HEK293 (cell line): ENCODE measurements at regions not wholly inside any gene's neighbourhood (a gene's known extent, or its start where the extent isn't known, plus 50 kb on each side); places are given as distances from the start of the nearest gene placed in this dataset.

Experiments used
- CTCF ChIA-PET: fragments of 350-600 bp; formaldehyde crosslinking; extraction: SDS; loops from one replicate; lab custom pipeline; 2021; ENCODE audit warnings: antibody characterized with exemption; lab: Yijun Ruan, JAX
- POLR2A ChIA-PET: fragments of 300-600 bp; formaldehyde crosslinking; extraction: SDS; loops from one replicate; lab custom pipeline; 2020; ENCODE audit warnings: antibody characterized with exemption, inconsistent platforms; lab: Yijun Ruan, JAX
- H3K27ac ChIP-seq: fragments of 200-500 bp; sonication (Bioruptor generic); 2 replicates; pipeline ENCODE4 v1.5.1; 2014; ENCODE audit warnings: low read depth, low read length, control low read depth, inconsistent platforms; ENCODE audit errors: extremely low read depth
- H3K36me3 ChIP-seq, 2 experiments: fragments of 200-500 bp in 1 of 2; sonication (Bioruptor generic) in 1 of 2; 1 replicate in 1 of 2; 2 replicates in 1 of 2; pipeline ENCODE4 v1.5.1; 2014 to 2017; ENCODE audit warnings: inconsistent platforms in 2 of 2, low read length in 2 of 2; ENCODE audit not compliant: control insufficient read depth in 2 of 2, insufficient read depth in 1 of 2
- H3K4me1 ChIP-seq: fragments of 200-500 bp; sonication (Bioruptor generic); 2 replicates; pipeline ENCODE4 v1.5.1; 2014; ENCODE audit warnings: mild to moderate bottlenecking, low read length, inconsistent platforms; ENCODE audit not compliant: control insufficient read depth, insufficient read depth
- H3K4me3 ChIP-seq: 2 replicates; pipeline ENCODE4 v1.5.1; 2011; ENCODE audit warnings: low read depth, mild to moderate bottlenecking, control low read depth, low read length, moderate library complexity
- H3K9me3 ChIP-seq: fragments of 200-500 bp; sonication (Bioruptor generic); 2 replicates; pipeline ENCODE4 v1.5.1; 2014; ENCODE audit warnings: low read depth, low read length, inconsistent platforms; ENCODE audit not compliant: control insufficient read depth, insufficient read depth
- BCL11B ChIP-seq: fragments of 450-650 bp; formaldehyde crosslinking; IDR thresholded peaks from 2 replicates; pipeline ENCODE4 v1.5.1; 2016; ENCODE audit warnings: low read depth, missing biosample characterization, missing genetic modification characterization
- GFI1B ChIP-seq: fragments of 450-650 bp; formaldehyde crosslinking; IDR thresholded peaks from 2 replicates; pipeline ENCODE4 v1.5.1; 2016; ENCODE audit warnings: missing biosample characterization, missing genetic modification characterization
- KLF10 ChIP-seq: fragments of 450-650 bp; IDR thresholded peaks from 2 replicates; pipeline ENCODE4 v1.5.1; 2018; ENCODE audit warnings: missing biosample characterization, mild to moderate bottlenecking, missing genetic modification characterization
- KLF7 ChIP-seq: fragments of 450-650 bp; formaldehyde crosslinking; IDR thresholded peaks from 2 replicates; pipeline ENCODE4 v1.5.1; 2016; ENCODE audit warnings: missing biosample characterization, missing genetic modification characterization, borderline replicate concordance
- OSR2 ChIP-seq: fragments of 450-650 bp; formaldehyde crosslinking; IDR thresholded peaks from 2 replicates; pipeline ENCODE4 v1.5.1; 2016; ENCODE audit warnings: missing biosample characterization, missing genetic modification characterization
- SCRT2 ChIP-seq: fragments of 450-650 bp; formaldehyde crosslinking; IDR thresholded peaks from 2 replicates; pipeline ENCODE4 v1.5.1; 2016; ENCODE audit warnings: missing biosample characterization, missing genetic modification characterization
- ZEB2 ChIP-seq: fragments of 450-650 bp; formaldehyde crosslinking; IDR thresholded peaks from 2 replicates; pipeline ENCODE4 v1.5.1; 2016; ENCODE audit warnings: missing biosample characterization, missing genetic modification characterization
- ZNF292 ChIP-seq: fragments of 450-650 bp; formaldehyde crosslinking; IDR thresholded peaks from 2 replicates; pipeline ENCODE4 v1.5.1; 2016; ENCODE audit warnings: low read depth, missing biosample characterization, missing genetic modification characterization, borderline replicate concordance
- ZNF366 ChIP-seq: fragments of 450-650 bp; formaldehyde crosslinking; conservative IDR thresholded peaks from 2 replicates; pipeline ENCODE4 v1.5.1; 2016; ENCODE audit warnings: missing biosample characterization, missing genetic modification characterization
- ZNF391 ChIP-seq: fragments of 450-650 bp; formaldehyde crosslinking; IDR thresholded peaks from 2 replicates; pipeline ENCODE4 v1.5.1; 2016; ENCODE audit warnings: low read depth, missing biosample characterization, missing genetic modification characterization, borderline replicate concordance
- ZNF521 ChIP-seq: fragments of 450-650 bp; formaldehyde crosslinking; IDR thresholded peaks from 2 replicates; pipeline ENCODE4 v1.5.1; 2017; ENCODE audit warnings: missing biosample characterization, mild to moderate bottlenecking, missing genetic modification characterization
- ZNF585B ChIP-seq: fragments of 450-650 bp; formaldehyde crosslinking; IDR thresholded peaks from 2 replicates; pipeline ENCODE4 v1.5.1; 2016; ENCODE audit warnings: missing biosample characterization, missing genetic modification characterization
- ZNF660 ChIP-seq: fragments of 450-650 bp; IDR thresholded peaks from 2 replicates; pipeline ENCODE4 v1.5.1; 2018; ENCODE audit warnings: missing biosample characterization, mild to moderate bottlenecking, missing genetic modification characterization
- ZNF768 ChIP-seq: fragments of 450-650 bp; formaldehyde crosslinking; IDR thresholded peaks from 2 replicates; pipeline ENCODE4 v1.5.1; 2018; ENCODE audit warnings: missing biosample characterization, mild to moderate bottlenecking, missing genetic modification characterization
- ZNF777 ChIP-seq: fragments of 450-650 bp; formaldehyde crosslinking; IDR thresholded peaks from 2 replicates; pipeline ENCODE4 v1.5.1; 2017; ENCODE audit warnings: missing biosample characterization, missing genetic modification characterization, borderline replicate concordance
- TF ChIP-seq, protein P1 (sequence below): fragments of 450-650 bp; formaldehyde crosslinking; IDR thresholded peaks from 2 replicates; pipeline ENCODE4 v1.5.1; 2016; ENCODE audit warnings: missing biosample characterization, missing genetic modification characterization, borderline replicate concordance
- TF ChIP-seq, protein P2 (sequence below): fragments of 450-650 bp; formaldehyde crosslinking; IDR thresholded peaks from 2 replicates; pipeline ENCODE4 v1.5.0; 2017; ENCODE audit warnings: missing biosample characterization, missing genetic modification characterization, borderline replicate concordance
- TF ChIP-seq, protein P3 (sequence below): IDR thresholded peaks from 2 replicates; pipeline ENCODE4 v1.6.1; 2011; ENCODE audit warnings: mild to moderate bottlenecking, low read depth, low read length, borderline replicate concordance

DNA sequence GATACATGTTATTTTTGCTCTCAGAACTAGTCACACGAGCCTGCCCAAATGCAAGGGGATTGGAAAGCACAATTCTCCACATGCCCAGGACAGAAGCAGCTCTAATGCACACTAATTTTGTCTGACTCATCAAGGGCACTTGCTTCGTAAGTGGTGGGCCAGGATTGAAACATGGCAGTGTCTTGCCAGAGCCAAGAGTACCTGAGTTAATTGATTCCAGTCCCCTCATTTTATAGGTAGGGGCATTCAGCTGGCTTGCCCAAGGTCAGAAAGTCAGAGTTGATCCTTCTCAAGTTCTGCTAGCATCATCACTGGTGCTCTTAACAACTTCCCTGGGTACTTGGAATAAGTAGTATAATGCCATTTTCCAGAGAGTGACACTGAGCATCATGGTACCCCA, 356.1 kb downstream of the ZNF326 start:
- H3K36me3 ChIP-seq, result no peaks in the 10 kb centered on the region
- no peak overlapping the region for H3K4me3 ChIP-seq
- TF ChIP-seq ZNF366 (tag by site-specific recombination) (no peak), KLF10 (tag by site-specific recombination) (no peak), GFI1B (no peak), SCRT2 (no peak)
- H3K27ac ChIP-seq, result no peak overlapping the region
- CTCF ChIA-PET, result no interaction called here
- POLR2A ChIA-PET, result no interaction called here
- no peaks in the 10 kb centered on the region for H3K9me3 ChIP-seq
- H3K4me1 ChIP-seq, result no peaks in the 10 kb centered on the region

DNA sequence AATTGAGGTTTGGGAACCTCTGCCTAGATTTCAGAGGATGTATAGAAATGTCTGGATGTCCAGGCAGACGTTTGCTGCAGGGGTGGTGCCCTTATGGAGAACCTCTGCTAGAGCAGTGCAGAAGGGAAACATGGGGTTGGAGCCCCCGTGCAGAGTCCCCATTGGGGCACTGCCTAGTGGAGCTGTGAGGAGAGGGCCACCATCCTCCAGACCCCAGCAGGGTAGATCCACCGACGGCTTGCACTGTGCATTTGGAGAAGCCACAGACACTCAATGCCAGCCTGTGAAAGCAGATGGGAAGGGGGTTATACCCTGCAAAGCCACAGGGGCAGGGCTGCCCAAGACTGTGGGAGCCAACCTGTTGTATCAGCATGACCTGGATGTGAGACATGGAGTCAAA, 354.6 kb downstream of the ZNF326 start:
- Histone ChIP-seq H3K27ac (no peak overlapping the region), H3K36me3 (no peaks in the 10 kb centered on the region), H3K4me3 (no peak overlapping the region), H3K9me3 (no peaks in the 10 kb centered on the region), H3K4me1 (no peaks in the 10 kb centered on the region)
- ChIA-PET POLR2A (no interaction called here), CTCF (no interaction called here)
- TF ChIP-seq BCL11B (tag by site-specific recombination), result no peak
- no peak for TF ChIP-seq ZNF777 (tag by site-specific recombination)
- no peak for TF ChIP-seq ZNF660 (tag by site-specific recombination)
- TF ChIP-seq, protein P1, sequence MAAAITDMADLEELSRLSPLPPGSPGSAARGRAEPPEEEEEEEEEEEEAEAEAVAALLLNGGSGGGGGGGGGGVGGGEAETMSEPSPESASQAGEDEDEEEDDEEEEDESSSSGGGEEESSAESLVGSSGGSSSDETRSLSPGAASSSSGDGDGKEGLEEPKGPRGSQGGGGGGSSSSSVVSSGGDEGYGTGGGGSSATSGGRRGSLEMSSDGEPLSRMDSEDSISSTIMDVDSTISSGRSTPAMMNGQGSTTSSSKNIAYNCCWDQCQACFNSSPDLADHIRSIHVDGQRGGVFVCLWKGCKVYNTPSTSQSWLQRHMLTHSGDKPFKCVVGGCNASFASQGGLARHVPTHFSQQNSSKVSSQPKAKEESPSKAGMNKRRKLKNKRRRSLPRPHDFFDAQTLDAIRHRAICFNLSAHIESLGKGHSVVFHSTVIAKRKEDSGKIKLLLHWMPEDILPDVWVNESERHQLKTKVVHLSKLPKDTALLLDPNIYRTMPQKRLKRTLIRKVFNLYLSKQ (tag by site-specific recombination), result no peak
- no peak for TF ChIP-seq OSR2 (tag by site-specific recombination)
- TF ChIP-seq, protein P2, sequence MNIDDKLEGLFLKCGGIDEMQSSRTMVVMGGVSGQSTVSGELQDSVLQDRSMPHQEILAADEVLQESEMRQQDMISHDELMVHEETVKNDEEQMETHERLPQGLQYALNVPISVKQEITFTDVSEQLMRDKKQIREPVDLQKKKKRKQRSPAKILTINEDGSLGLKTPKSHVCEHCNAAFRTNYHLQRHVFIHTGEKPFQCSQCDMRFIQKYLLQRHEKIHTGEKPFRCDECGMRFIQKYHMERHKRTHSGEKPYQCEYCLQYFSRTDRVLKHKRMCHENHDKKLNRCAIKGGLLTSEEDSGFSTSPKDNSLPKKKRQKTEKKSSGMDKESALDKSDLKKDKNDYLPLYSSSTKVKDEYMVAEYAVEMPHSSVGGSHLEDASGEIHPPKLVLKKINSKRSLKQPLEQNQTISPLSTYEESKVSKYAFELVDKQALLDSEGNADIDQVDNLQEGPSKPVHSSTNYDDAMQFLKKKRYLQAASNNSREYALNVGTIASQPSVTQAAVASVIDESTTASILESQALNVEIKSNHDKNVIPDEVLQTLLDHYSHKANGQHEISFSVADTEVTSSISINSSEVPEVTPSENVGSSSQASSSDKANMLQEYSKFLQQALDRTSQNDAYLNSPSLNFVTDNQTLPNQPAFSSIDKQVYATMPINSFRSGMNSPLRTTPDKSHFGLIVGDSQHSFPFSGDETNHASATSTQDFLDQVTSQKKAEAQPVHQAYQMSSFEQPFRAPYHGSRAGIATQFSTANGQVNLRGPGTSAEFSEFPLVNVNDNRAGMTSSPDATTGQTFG, result no peak
- TF ChIP-seq ZNF768 (tag by site-specific recombination), result no peak
- TF ChIP-seq ZNF391, result no peak
- no peak for TF ChIP-seq ZNF521 (tag by site-specific recombination)

DNA sequence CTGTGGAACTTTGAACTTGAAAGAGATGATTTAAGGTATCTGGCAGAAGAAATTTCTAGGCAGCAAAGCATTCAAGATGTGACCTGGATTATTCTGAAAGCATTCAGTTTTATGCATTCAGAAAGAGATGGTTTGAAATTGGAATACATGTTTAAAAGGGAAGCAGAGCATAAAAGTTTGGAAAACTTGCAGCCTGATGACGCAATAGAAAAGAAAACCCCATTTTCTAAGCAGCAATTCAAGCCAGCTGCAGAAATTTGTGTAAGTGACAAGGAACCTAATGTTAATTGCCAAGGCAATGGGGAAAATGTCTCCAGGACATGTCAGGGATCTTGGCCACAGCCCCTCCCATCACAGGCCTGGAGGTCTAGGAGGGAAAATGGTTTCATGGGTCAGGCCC, 354.0 kb downstream of the ZNF326 start:
- Histone ChIP-seq H3K36me3 (no peaks in the 10 kb centered on the region), H3K27ac (no peak overlapping the region), H3K4me3 (no peak overlapping the region), H3K9me3 (no peaks in the 10 kb centered on the region), H3K4me1 (no peaks in the 10 kb centered on the region)
- TF ChIP-seq, protein P3, sequence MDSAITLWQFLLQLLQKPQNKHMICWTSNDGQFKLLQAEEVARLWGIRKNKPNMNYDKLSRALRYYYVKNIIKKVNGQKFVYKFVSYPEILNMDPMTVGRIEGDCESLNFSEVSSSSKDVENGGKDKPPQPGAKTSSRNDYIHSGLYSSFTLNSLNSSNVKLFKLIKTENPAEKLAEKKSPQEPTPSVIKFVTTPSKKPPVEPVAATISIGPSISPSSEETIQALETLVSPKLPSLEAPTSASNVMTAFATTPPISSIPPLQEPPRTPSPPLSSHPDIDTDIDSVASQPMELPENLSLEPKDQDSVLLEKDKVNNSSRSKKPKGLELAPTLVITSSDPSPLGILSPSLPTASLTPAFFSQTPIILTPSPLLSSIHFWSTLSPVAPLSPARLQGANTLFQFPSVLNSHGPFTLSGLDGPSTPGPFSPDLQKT, result no peak
- TF ChIP-seq ZNF585B (tag by site-specific recombination) (peak; percentile 75), KLF7 (no peak), ZNF292 (no peak), ZEB2 (tag by site-specific recombination) (no peak)
- POLR2A ChIA-PET, result no interaction called here
- CTCF ChIA-PET, result no interaction called here
